ENCODE measurements at regions not wholly inside any gene's neighbourhood (a gene's known extent, or its start where the extent isn't known, plus 50 kb on each side); places are given as distances from the start of the nearest gene placed in this dataset.

GRCh38 chr1:10897981-10898728 lies 101.7 kb upstream of the CASZ1 start:
- no peak for DNase-seq

DNA sequence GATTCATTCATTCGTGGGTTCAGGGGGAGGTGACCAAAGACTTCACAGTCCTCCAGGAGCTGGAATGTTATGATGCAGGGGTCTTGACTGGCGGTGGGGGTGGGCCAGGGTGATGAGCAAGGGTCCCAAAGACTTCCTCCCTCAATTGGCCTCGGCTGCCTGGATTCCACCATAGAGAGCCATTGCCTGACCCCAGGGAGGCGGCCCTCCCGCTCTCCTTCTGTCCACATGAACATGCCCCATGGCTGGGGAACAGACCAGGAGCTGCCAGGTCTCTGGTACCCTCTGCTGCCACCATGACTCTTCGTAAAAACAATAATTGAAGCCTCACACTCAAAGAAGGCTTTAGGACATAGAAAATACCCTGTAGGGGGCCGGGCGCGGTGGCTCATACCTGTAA lies 102.5 kb upstream of the CASZ1 start:
- DNase-seq = no peak

DNA sequence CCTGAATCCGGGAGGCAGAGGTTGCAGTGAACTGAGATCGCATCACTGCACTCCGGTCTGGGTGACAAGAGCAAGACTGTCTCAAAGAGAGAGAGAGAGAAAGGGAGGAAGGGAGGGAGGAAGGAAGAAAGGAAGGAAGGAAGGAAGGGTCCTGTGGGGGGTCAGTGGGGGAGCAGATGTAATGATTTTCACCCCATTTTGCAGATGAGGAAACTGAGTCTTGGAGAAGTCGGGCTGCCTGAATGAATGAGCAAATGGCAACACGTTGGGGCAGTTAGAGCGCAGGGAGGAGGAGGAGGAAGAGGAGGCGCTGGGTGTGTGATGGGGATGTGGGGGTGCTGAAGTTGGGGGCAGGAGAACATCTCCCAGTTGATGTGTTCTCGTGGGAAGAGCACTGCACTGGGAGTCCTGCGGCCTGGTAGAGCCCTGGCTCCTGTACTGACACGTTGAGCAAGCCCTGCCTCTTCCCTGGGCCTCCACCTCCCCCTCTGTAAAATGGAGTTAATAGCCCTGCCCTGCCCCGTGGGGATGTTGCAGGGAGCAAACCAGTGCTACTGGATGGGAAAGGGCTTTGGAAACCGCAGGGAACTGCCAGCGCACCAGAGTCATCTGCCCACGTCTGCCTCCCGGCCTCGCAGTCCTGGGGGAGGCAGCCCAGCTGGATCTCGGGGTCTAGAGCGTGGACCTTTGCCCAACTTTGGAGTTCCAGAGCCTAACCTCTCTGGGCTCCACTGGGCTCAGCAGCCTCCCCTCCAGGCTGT lies 103.2 kb upstream of the CASZ1 start:
- no peak for DNase-seq

DNA sequence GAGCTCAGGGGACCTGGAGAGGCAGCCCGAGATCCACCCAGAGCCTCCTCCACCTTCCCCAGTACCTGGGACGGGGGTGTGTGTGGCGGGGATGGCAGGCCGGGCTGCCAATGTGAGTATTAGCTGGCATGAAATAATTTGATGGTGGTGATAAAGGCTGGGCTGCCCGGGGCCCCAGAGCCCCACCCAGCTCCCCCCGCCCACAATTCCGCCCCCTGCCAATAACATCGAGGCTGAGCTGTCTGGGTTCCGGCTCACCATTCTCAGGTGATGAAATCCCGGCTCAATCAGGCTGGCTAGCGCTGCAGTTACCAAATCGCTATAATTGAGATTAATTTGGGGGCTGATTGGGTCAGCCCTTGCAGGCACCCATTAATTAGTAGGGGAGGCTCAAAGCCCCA lies 103.8 kb upstream of the CASZ1 start:
- DNase-seq = no peak

DNA sequence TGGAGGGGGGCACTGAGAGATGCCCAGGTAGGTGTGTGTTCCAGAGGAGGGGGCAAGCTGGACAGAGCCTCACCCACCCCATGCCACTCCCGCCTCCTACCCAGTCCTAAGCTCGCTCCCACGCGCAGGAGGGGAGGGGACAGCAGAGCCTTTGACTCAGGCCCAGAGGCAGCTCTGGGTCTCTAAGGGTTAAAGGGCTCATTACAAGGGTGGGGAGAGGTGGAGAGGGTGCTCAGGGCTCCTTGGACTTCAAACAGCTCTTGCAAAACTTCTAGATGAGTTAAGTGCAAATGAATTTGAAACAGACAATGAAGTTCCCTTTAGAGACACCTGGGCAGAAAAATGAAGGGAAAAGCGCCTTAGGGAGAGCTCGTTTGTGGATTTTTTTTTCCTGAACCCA lies 104.2 kb upstream of the CASZ1 start:
- DNase-seq = no peak

GRCh38 chr1:10901091-10901890 lies 104.8 kb upstream of the CASZ1 start:
- DNase-seq = no peak

- no peak for DNase-seq
Observed at GRCh38 chr1:10901891-10902805, 105.7 kb upstream of the CASZ1 start.

DNA sequence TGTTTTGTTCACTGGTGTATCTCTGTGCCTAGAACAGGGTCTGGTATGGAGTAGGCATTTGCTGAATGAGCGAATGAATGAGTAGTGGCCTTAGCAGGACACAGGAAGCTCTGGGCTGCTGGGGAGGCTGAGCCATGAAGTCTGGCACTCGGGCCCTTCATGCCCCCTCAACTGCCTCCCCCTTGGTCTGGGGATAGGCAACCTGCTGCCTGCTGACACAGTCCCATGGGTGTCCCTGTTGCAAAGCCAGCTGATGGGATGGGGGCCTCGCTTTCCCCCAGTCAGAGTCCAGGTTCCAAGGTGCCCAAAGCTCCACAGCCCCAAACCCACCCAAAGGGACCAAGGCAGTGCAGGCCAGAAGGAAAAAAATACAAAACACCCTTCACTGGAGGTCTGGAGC lies 107.0 kb upstream of the CASZ1 start:
- no peak for DNase-seq

- no peak for DNase-seq
Observed at GRCh38 chr1:10903821-10904220, 107.4 kb upstream of the CASZ1 start.

DNA sequence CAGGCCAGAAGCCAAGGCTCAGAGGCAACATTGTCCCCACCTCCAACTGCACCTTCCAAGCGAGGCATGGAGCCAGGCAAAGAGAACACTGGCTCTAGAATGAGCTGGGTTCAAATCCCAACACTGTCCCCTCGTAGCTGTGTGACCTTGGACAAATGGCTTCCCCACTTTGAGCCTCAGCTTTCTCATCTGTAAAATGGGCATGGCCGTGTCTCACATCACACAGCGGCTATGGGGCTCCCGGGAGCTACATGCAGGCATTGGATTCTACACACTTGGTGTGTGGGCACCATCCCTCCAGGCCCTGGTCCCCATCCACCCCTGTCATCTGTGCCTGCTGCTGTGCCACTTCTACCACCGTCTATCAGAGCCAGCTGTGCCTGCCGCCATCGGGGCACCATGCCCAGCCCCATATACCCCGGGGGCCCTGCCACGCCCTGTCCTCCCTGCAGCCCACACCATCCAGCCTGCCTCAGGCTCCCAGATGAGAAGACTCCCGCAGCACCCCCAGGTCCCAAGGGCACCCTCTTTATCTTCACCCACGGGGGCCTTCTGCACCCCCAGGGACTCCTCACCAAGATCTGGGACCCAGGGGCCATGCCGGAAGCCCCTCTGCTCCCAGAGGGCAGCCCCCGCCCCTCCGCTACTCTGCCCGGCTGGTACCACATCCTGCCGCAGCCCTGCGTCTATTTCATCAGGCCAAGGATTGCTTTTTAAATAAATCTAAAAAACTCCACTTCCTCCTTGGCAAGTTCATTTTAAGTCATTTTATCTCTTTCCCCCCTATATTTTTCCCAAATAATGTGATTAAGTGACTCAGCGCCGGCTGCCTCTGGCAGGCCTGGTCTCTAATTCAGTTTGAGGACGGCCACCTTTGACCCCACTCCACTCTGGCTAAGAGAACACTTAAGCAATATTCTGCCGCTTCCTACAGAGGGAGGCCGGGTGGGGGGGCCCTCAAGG lies 107.8 kb upstream of the TARDBP start:
- no peak for DNase-seq

DNA sequence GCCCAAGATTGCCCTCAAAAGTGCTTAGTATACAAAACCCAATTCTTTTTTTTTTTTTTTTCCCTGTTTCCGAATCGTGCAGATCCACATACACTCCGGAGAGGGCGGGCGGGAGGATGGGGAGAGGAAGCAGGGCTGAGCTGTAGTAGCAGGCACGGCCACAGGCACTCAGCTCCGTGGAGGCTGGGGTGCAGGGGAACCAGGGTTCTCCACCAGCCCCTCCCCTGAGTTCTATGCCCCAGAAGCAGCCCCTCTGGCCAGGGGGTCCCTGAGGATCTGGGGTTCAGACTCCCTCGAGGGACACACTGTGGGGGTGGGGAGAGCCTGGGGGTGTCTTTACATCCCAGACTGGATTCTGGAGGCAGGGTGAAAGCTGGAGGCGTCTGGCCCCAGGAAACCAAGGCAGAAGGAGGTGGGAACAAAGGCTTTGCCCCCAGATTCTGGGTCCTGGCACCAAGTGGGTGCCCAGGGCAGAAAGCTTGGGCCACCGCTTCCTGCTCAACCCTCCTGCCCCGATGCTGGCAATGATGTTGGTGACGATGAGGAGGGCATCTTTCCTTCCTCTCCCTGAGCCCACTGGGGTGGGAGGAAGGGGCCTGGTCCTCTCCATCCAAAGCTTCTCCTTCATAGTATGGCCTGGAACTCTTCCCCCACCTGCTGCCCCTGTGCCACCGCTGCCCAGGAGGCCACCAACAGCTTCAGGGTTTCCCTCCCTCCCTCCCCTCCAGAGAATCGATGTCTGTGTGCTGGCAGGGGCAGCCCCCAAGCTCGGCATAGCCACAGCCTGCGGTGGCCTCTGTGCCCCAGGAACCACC lies 106.4 kb upstream of the TARDBP start:
- no peak for DNase-seq

GRCh38 chr1:10906866-10907519 lies 105.5 kb upstream of the TARDBP start:
- no peak for DNase-seq

DNA sequence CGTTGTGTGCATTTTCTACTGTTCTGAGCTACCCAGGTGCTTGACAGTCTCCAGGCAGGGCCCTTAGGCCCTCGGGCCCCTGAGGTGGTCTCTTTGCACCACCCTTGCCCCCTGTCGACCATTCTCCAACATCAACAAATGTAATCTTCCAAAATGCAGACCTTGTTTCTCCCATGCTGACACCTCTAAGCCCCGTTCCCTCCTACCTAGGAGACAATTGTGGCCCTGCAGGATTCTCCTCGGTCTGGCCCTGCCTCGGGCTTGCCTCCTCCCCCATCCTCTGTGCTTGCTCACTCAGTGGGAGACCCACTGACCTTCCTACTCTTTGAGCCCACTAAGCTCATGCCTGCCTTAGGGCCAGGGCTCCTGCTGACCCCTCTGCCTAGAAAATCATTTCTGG lies 104.2 kb upstream of the TARDBP start:
- no peak for DNase-seq

DNA sequence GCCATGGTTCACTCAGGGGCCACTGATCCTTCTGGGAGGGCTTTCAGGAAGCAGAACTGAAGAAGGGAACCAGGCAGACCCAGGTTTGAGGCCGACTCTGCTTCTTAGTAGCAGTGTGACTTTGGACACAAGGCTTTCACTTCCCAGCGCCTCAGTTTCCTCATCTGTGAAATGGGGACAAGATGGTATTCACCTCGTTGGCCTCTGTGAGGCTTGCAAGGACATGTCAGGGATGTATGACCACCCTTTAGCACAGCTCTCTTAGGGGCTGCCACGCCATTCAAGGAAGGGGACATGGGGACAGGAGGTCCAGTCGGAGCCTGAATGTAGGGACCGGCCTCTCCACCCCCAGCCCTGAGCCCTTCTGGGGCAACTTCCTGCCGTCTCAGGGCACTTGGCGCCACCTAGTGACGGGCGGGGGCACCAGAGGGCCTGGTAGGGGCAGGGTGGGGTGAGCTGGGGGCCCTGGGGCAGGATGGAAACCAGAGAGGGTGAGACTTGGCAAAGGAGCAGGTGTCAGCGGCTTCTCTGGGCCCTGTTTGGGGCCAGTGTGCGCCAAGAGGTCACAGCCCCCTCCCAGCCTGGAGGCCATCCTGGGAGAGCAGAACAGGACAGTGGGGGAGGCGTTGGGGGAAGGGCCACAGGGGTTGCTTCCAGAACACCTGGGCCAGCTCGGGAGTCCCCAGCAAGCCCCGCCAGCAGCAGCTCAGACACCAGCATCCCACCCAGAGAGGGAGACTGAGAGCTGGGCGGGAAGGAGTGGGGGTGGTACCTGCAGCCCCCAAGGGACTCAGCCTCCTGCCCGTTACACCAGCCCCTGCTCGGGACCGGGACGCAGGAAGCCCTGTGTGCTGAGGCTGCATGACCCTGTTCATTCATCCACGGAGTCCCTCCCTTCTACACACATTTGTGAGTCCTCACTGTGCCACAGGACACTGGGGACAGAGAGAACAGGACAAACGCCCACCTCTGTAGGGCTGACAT lies 102.5 kb upstream of the TARDBP start:
- no peak for DNase-seq

GRCh38 chr1:10910681-10911489 lies 101.6 kb upstream of the TARDBP start:
- DNase-seq = no peak

DNA sequence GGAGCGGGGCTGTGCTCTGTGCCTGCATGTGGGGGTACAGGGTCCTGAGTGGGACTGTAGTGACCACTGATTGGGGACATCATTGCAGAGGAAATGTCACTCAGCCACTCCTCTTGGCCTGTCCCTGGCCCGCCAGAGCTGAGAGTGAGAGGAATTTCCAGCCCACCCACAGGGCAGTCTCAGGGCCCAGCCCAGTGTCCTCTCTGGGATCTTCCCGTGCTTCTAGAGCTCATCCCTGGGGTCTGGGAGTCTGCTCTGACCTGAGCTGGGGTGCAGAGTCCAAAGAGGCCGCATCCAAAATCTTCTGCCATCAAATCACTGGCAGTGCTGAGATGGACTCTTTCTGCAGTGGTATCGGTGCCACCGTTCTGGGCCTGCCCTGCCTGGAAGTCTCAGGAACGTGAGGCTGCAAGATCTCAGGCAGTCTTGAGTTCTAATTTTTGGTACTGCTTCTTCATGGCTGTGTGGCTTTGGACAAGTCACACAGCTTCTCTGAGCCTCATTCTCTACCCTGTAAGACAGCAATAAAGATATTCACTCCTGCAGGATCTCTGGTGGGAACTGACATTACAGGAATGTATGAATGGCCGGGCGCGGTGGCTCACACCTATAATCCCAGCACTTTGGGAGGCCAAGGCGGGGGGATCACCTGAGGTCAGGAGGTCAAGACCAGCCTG lies 100.8 kb upstream of the TARDBP start:
- DNase-seq = no peak

- no peak for DNase-seq
Observed at GRCh38 chr1:10912441-10912840, 100.0 kb upstream of the TARDBP start.
